Thoracic aorta (tissue), 2 donors: ENCODE measurements at regions not wholly inside any gene's neighbourhood (a gene's known extent, or its start where the extent isn't known, plus 50 kb on each side); places are given as distances from the start of the nearest gene placed in this dataset.

ENCODE experiments used
- ATAC-seq: fragments of 150-250 bp; one replicate; pipeline ENCODE4 v1.8.0; 2017; ENCODE audit warnings: low read depth; ENCODE audit not compliant: insufficient number of reproducible peaks, low FRiP score
- DNase-seq: peaks from one replicate; pipeline ENCODE4 v3.0.0-alpha.2; 2020; ENCODE audit warnings: low spot score
- H3K27ac ChIP-seq, 2 donors: fragments of 200-600 bp; sonication (generic); 1 replicate in 1 of 2; 2 replicates in 1 of 2; pipeline ENCODE4 v1.5.1; 2016; ENCODE audit warnings: mild to moderate bottlenecking in 2 of 2, moderate library complexity in 2 of 2
- H3K27me3 ChIP-seq: fragments of 200-600 bp; sonication (generic); replicated peaks from 2 replicates; pipeline ENCODE4 v1.6.0; 2016; ENCODE audit warnings: mild to moderate bottlenecking; ENCODE audit not compliant: insufficient read depth
- H3K36me3 ChIP-seq: fragments of 200-600 bp; sonication (generic); one replicate; pipeline ENCODE4 v1.5.1; 2016
- H3K4me1 ChIP-seq, 2 donors: fragments of 200-600 bp; sonication (generic); 1 replicate in 1 of 2; 2 replicates in 1 of 2; pipeline versions ENCODE4 v1.5.1 to v1.6.0; 2016; ENCODE audit warnings: low read depth in 2 of 2, mild to moderate bottlenecking in 1 of 2; ENCODE audit not compliant: control insufficient read depth in 1 of 2
- H3K4me3 ChIP-seq: fragments of 200-600 bp; sonication (generic); 2 replicates; pipeline ENCODE4 v1.5.1; 2016; ENCODE audit warnings: mild to moderate bottlenecking
- H3K9me3 ChIP-seq: fragments of 200-600 bp; sonication (generic); 2 replicates; pipeline ENCODE4 v1.5.1; 2016
- CTCF ChIP-seq: fragments of 200-600 bp; sonication (generic); IDR thresholded peaks from one replicate; pipeline ENCODE4 v1.5.1; 2019; ENCODE audit warnings: antibody characterized with exemption

GRCh38 chr10:121154846-121155245, 303.7 kb downstream of the WDR11 start:
- no peak overlapping the region for H3K4me3 ChIP-seq
- no peak for TF ChIP-seq CTCF
- H3K27ac ChIP-seq, result no peak overlapping the region
- no peaks in the 10 kb centered on the region for H3K27me3 ChIP-seq
- no peak for ATAC-seq
- H3K36me3 ChIP-seq, result no peaks in the 10 kb centered on the region
- H3K9me3 ChIP-seq, result no peaks in the 10 kb centered on the region
- DNase-seq, result no peak
- H3K4me1 ChIP-seq, result peaks cover 0 to 3% of the 10 kb centered on the region in 2 donors

DNA sequence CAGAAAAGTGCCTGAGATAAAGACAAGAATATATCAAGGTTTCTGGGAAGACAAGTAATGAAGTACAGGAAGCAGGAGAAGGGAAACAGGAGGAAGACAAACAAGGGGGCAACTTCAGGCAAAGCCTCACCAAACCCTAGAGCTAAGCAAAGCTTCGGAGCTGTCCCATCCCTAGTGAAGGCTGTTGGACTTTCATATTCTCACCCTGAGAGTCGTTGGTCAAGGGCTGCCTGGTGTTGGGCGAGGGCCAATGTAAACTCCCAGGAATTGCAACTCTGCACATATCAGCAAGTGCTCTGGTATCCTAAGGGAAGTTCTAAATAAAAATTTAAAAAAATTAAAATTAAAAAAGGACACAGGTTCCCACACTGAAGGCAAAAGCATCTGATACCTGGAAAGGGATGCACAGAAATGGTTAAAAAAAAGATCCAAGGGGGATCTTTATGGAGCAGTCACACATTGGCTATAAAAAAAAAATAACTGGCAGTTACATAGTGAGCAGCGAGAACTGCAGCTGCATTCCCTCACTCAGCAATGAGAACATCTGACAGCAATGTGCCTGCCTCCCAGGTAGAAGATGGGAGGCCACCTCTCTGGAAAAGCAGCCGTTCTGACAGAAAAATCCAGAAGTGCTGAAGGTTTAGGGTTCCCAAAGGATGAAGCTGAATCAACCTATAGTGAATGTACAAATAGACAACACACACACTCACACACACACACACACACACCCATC, 304.7 kb downstream of the WDR11 start:
- Histone ChIP-seq H3K9me3 (no peaks in the 10 kb centered on the region), H3K4me1 (peaks cover 0 to 3% of the 10 kb centered on the region in 2 donors), H3K27ac (no peak overlapping the region), H3K4me3 (no peak overlapping the region), H3K27me3 (no peaks in the 10 kb centered on the region), H3K36me3 (no peaks in the 10 kb centered on the region)
- no peak for TF ChIP-seq CTCF
- DNase-seq, result no peak
- ATAC-seq, result no peak

DNA sequence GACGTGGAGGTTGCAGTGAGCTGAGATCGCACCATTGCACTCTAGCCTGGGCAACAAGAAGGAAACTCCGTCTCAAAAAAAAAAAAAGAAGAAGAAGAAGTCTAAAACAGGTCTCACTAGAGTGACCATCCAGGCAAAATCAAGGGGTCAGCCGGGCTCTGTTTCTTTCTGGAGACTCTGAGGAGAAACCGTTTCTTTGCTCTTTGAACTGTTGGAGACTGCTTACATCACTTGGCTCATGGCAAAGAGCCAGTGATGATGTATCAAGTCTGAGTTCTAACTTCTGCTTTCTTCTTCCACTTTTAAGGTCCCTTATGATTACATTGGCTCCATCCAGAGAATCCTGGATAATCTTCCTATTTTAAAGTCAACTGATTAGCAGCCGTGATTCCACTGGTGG, 306.8 kb downstream of the WDR11 start:
- ATAC-seq (no peak), DNase-seq (no peak)
- Histone ChIP-seq H3K9me3 (no peaks in the 10 kb centered on the region), H3K4me3 (no peak overlapping the region), H3K27me3 (no peaks in the 10 kb centered on the region), H3K36me3 (no peaks in the 10 kb centered on the region), H3K27ac (no peak overlapping the region), H3K4me1 (peaks cover 0 to 3% of the 10 kb centered on the region in 2 donors)
- TF ChIP-seq CTCF, result no peak

GRCh38 chr10:121158988-121159579, 307.9 kb downstream of the WDR11 start:
- TF ChIP-seq CTCF, result no peak
- ATAC-seq, result no peak
- no peak overlapping the region for H3K4me3 ChIP-seq
- DNase-seq, result no peak
- H3K9me3 ChIP-seq, result peaks cover 3% of the 10 kb centered on the region
- H3K27ac ChIP-seq, result no peak overlapping the region
- peaks cover 0 to 3% of the 10 kb centered on the region in 2 donors for H3K4me1 ChIP-seq
- H3K36me3 ChIP-seq, result no peaks in the 10 kb centered on the region
- no peaks in the 10 kb centered on the region for H3K27me3 ChIP-seq

GRCh38 chr10:121159670-121160069, 308.5 kb downstream of the WDR11 start:
- Histone ChIP-seq H3K27ac (no peak overlapping the region), H3K4me3 (no peak overlapping the region), H3K9me3 (peaks cover 5% of the 10 kb centered on the region), H3K4me1 (peaks cover 0 to 3% of the 10 kb centered on the region in 2 donors), H3K36me3 (no peaks in the 10 kb centered on the region), H3K27me3 (no peaks in the 10 kb centered on the region)
- no peak for ATAC-seq
- TF ChIP-seq CTCF, result no peak
- DNase-seq, result no peak
